ENCODE measurements at regions not wholly inside any gene's neighbourhood (a gene's known extent, or its start where the extent isn't known, plus 50 kb on each side); places are given as distances from the start of the nearest gene placed in this dataset.

- Histone ChIP-seq H4K91ac (ENCODE audit: insufficient read length, low read depth, low read length) (no peak overlapping the region), H2AFZ (ENCODE audit: low read length) (no peak overlapping the region), H3K4me1 (ENCODE audit: insufficient read depth, low read length) (no peaks in the 10 kb centered on the region), H4K5ac (ENCODE audit: insufficient read length, low read depth, low read length) (no peak overlapping the region), H3K14ac (ENCODE audit: insufficient read depth, low read length) (no peak overlapping the region), H3K4me2 (ENCODE audit: insufficient read depth, insufficient read length, low read length) (no peak overlapping the region), H3K9ac (ENCODE audit: extremely low read depth, insufficient read length, low read length) (no peak overlapping the region), H3K18ac (ENCODE audit: insufficient read length, low read depth, low read length) (no peak overlapping the region), H3K23ac (ENCODE audit: insufficient read length, low read depth, low read length) (no peak overlapping the region), H3K23me2 (ENCODE audit: insufficient read length, low read depth, low read length, poor library complexity, severe bottlenecking) (no peaks in the 10 kb centered on the region), H2BK20ac (ENCODE audit: low read depth, low read length, poor library complexity, severe bottlenecking) (no peak overlapping the region), H2BK15ac (ENCODE audit: low read depth, low read length) (no peak overlapping the region), H3K79me1 (ENCODE audit: insufficient read depth, low read depth, low read length, poor library complexity, severe bottlenecking) (no peaks in the 10 kb centered on the region), H2BK120ac (ENCODE audit: low read depth, low read length, poor library complexity, severe bottlenecking) (no peak overlapping the region), H2AK5ac (ENCODE audit: insufficient read length, low read length) (no peak overlapping the region), H3K27ac (ENCODE audit: insufficient read length, low read depth, low read length) (no peak overlapping the region), H4K8ac (replicated peaks; ENCODE audit: insufficient read length, low read depth, low read length) (peak overlapping the region; percentile 55), H3K4ac (ENCODE audit: low read depth, low read length) (no peak overlapping the region), H3K56ac (ENCODE audit: insufficient read length, low read depth, low read length) (no peak overlapping the region), H2BK5ac (ENCODE audit: insufficient read length, low read length) (no peak overlapping the region), H2BK12ac (ENCODE audit: insufficient read length, low read depth, low read length) (no peak overlapping the region), H3K27me3 (ENCODE audit: insufficient read depth, low read length) (no peaks in the 10 kb centered on the region), H4K20me1 (ENCODE audit: control insufficient read depth, insufficient read depth, insufficient read length) (no peaks in the 10 kb centered on the region), H3T11ph (ENCODE audit: low read length) (no peak overlapping the region), H3K79me2 (ENCODE audit: insufficient read depth, low read length) (no peaks in the 10 kb centered on the region), H3K9me3 (ENCODE audit: control insufficient read depth, low read depth, low read length) (no peaks in the 10 kb centered on the region)
- no peak for DNase-seq
- Mint-ChIP-seq H3K36me3 (ENCODE audit: insufficient read depth in 1 of 3, low read depth in 3 of 3) (no peaks in the 10 kb centered on the region), H3K27ac (no peak overlapping the region), H3K4me1 (no peaks in the 10 kb centered on the region), H3K4me3 (no peak overlapping the region), H3K9me3 (no peaks in the 10 kb centered on the region), H3K27me3 (ENCODE audit: low read depth) (peaks cover 3% of the 10 kb centered on the region; the same call in 1 of the 2 replicates)
- no peak for TF ChIP-seq CTCF (conservative IDR thresholded peaks at IDR 0.05)
- no CpG with 5 or more reads among the region's 5 CpGs for WGBS (ENCODE audit: extremely low coverage, insufficient read length, low lambda C conversion rate)
Observed at GRCh38 chr9:108643731-108644510, 211.9 kb downstream of the ACTL7B start.
